ENCODE measurements at regions not wholly inside any gene's neighbourhood (a gene's known extent, or its start where the extent isn't known, plus 50 kb on each side); places are given as distances from the start of the nearest gene placed in this dataset.

GRCh38 chr6:27095914-27096313 is 151.6 kb upstream of the PRSS16 start:
- TF ChIP-seq CTCF (IDR thresholded peaks at IDR 0.05) (no peak), POLR2A (IDR thresholded peaks at IDR 0.05) (no peak)
